Mesothelial cell of epicardium (in vitro differentiated cells): ENCODE measurements at regions not wholly inside any gene's neighbourhood (a gene's known extent, or its start where the extent isn't known, plus 50 kb on each side); places are given as distances from the start of the nearest gene placed in this dataset.

Source experiments
- DNase-seq, 2 experiments: peaks; one replicate each; pipeline ENCODE4 v3.0.0; 2021; ENCODE audit warnings: low spot score in 2 of 2; ENCODE audit not compliant: unreplicated experiment in 2 of 2
- H3K27ac Mint-ChIP-seq: 2 replicates; pipeline ENCODE4 v1.8.0; 2021; ENCODE audit warnings: mixed read lengths
- H3K27me3 Mint-ChIP-seq: 2 replicates; pipeline ENCODE4 v1.8.0; 2021; ENCODE audit warnings: low read depth, mixed read lengths
- H3K36me3 Mint-ChIP-seq: 2 replicates; pipeline ENCODE4 v1.8.0; 2021; ENCODE audit warnings: mixed read lengths
- H3K4me1 Mint-ChIP-seq: 2 replicates; pipeline ENCODE4 v1.8.0; 2021; ENCODE audit warnings: mixed read lengths
- H3K4me3 Mint-ChIP-seq: 2 replicates; pipeline ENCODE4 v1.8.0; 2021; ENCODE audit warnings: mild to moderate bottlenecking, moderate library complexity, mixed read lengths
- H3K9me3 Mint-ChIP-seq: 2 replicates; pipeline ENCODE4 v1.8.0; 2021; ENCODE audit warnings: mixed read lengths
- CTCF ChIP-seq: fragments of 200-600 bp; sonication (generic); IDR thresholded peaks from one replicate; pipeline ENCODE4 v1.5.0; 2021; ENCODE audit warnings: antibody characterized with exemption; ENCODE audit not compliant: unreplicated experiment

- Mint-ChIP-seq H3K9me3 (no peaks in the 10 kb centered on the region), H3K36me3 (no peaks in the 10 kb centered on the region), H3K27ac (no peak overlapping the region), H3K27me3 (no peaks in the 10 kb centered on the region), H3K4me1 (peaks cover 13% of the 10 kb centered on the region), H3K4me3 (no peak overlapping the region)
- no peak for TF ChIP-seq CTCF
- DNase-seq, result no peak
Observed at GRCh38 chr16:85485379-85485778, 127.7 kb upstream of the GSE1 start.

GRCh38 chr16:85486256-85486915 lies 126.7 kb upstream of the GSE1 start:
- Mint-ChIP-seq H3K9me3 (no peaks in the 10 kb centered on the region), H3K27ac (no peak overlapping the region), H3K27me3 (no peaks in the 10 kb centered on the region), H3K36me3 (no peaks in the 10 kb centered on the region), H3K4me1 (peaks cover 10% of the 10 kb centered on the region), H3K4me3 (no peak overlapping the region)
- DNase-seq, result no peak
- no peak for TF ChIP-seq CTCF

GRCh38 chr16:85488414-85488813 lies 124.7 kb upstream of the GSE1 start:
- no peak for TF ChIP-seq CTCF
- Mint-ChIP-seq H3K27ac (peak overlapping the region; percentile 21), H3K4me3 (no peak overlapping the region), H3K27me3 (no peaks in the 10 kb centered on the region), H3K36me3 (no peaks in the 10 kb centered on the region), H3K9me3 (no peaks in the 10 kb centered on the region), H3K4me1 (peaks cover 24% of the 10 kb centered on the region)
- no peak for DNase-seq

GRCh38 chr16:85490407-85491057 lies 122.6 kb upstream of the GSE1 start:
- TF ChIP-seq CTCF, result no peak
- Mint-ChIP-seq H3K36me3 (no peaks in the 10 kb centered on the region), H3K4me3 (no peak overlapping the region), H3K27me3 (no peaks in the 10 kb centered on the region), H3K27ac (peak overlapping the region; percentile 72), H3K9me3 (no peaks in the 10 kb centered on the region), H3K4me1 (peaks cover 27% of the 10 kb centered on the region)
- DNase-seq, result no peak

GRCh38 chr16:85491058-85491771 lies 121.9 kb upstream of the GSE1 start:
- Mint-ChIP-seq H3K27ac (peak overlapping the region; percentile 78), H3K4me1 (peaks cover 27% of the 10 kb centered on the region), H3K27me3 (no peaks in the 10 kb centered on the region), H3K4me3 (no peak overlapping the region), H3K9me3 (no peaks in the 10 kb centered on the region), H3K36me3 (no peaks in the 10 kb centered on the region)
- peak; percentile 52 for TF ChIP-seq CTCF
- DNase-seq, result no peak
